ENCODE measurements at regions not wholly inside any gene's neighbourhood (a gene's known extent, or its start where the extent isn't known, plus 50 kb on each side); places are given as distances from the start of the nearest gene placed in this dataset.

GRCh38 chr3:132198516-132198915 lies 118.7 kb upstream of the ACP3 start:
- TF ChIP-seq USF1 (IDR thresholded peaks at IDR 0.05) (no peak), CREB1 (IDR thresholded peaks at IDR 0.05; ENCODE audit: low read depth) (no peak), EGR1 (IDR thresholded peaks at IDR 0.05) (no peak)

- TF ChIP-seq FOXM1 (IDR thresholded peaks at IDR 0.05; ENCODE audit: borderline replicate concordance, low read depth) (no peak), USF1 (IDR thresholded peaks at IDR 0.05) (no peak), REST (IDR thresholded peaks at IDR 0.05; ENCODE audit: low read depth) (no peak), CREB1 (IDR thresholded peaks at IDR 0.05; ENCODE audit: low read depth) (no peak), RAD21 (IDR thresholded peaks at IDR 0.05; ENCODE audit: low read depth) (no peak), MAX (IDR thresholded peaks at IDR 0.05) (no peak), EGR1 (IDR thresholded peaks at IDR 0.05) (no peak), EP300 (IDR thresholded peaks at IDR 0.05; ENCODE audit: borderline replicate concordance) (no peak), TEAD4 (IDR thresholded peaks at IDR 0.05) (no peak), YY1 (IDR thresholded peaks at IDR 0.05; ENCODE audit: low read depth) (no peak), TAF1 (IDR thresholded peaks at IDR 0.05; ENCODE audit: low read depth) (no peak), CEBPB (IDR thresholded peaks at IDR 0.05) (no peak), ZBTB7A (IDR thresholded peaks at IDR 0.05; ENCODE audit: low read depth) (no peak)
Observed at GRCh38 chr3:132199451-132199850, 117.8 kb upstream of the ACP3 start.

- no peak for TF ChIP-seq EP300 (IDR thresholded peaks at IDR 0.05; ENCODE audit: borderline replicate concordance)
- TF ChIP-seq EGR1 (IDR thresholded peaks at IDR 0.05), result no peak
- no peak for TF ChIP-seq NFIC (IDR thresholded peaks at IDR 0.05)
- TF ChIP-seq CEBPB (IDR thresholded peaks at IDR 0.05), result no peak
- no peak for TF ChIP-seq RAD21 (IDR thresholded peaks at IDR 0.05; ENCODE audit: low read depth)
- no peak for TF ChIP-seq USF1 (IDR thresholded peaks at IDR 0.05)
- TF ChIP-seq YY1 (IDR thresholded peaks at IDR 0.05; ENCODE audit: low read depth), result no peak
- TF ChIP-seq TCF12 (IDR thresholded peaks at IDR 0.05; ENCODE audit: low read depth), result no peak
- TF ChIP-seq MAX (IDR thresholded peaks at IDR 0.05), result no peak
- TF ChIP-seq CREB1 (IDR thresholded peaks at IDR 0.05; ENCODE audit: low read depth), result no peak
Observed at GRCh38 chr3:132202586-132202985, 114.6 kb upstream of the ACP3 start.

- TF ChIP-seq RAD21 (IDR thresholded peaks at IDR 0.05; ENCODE audit: low read depth), result no peak
- no peak for TF ChIP-seq MAX (IDR thresholded peaks at IDR 0.05)
- TF ChIP-seq YY1 (IDR thresholded peaks at IDR 0.05; ENCODE audit: low read depth), result no peak
- TF ChIP-seq REST (IDR thresholded peaks at IDR 0.05; ENCODE audit: low read depth), result no peak
- no peak for TF ChIP-seq TAF1 (IDR thresholded peaks at IDR 0.05; ENCODE audit: low read depth)
- TF ChIP-seq FOXM1 (IDR thresholded peaks at IDR 0.05; ENCODE audit: borderline replicate concordance, low read depth), result no peak
- TF ChIP-seq NFIC (IDR thresholded peaks at IDR 0.05), result no peak
- no peak for TF ChIP-seq EP300 (IDR thresholded peaks at IDR 0.05; ENCODE audit: borderline replicate concordance)
Observed at GRCh38 chr3:132203889-132204596, 113.2 kb upstream of the ACP3 start.

GRCh38 chr3:132205609-132206008 lies 111.6 kb upstream of the ACP3 start:
- peak; percentile 57 for TF ChIP-seq TEAD4 (IDR thresholded peaks at IDR 0.05)
- no peak for TF ChIP-seq NFIC (IDR thresholded peaks at IDR 0.05)
- no peak for TF ChIP-seq RAD21 (IDR thresholded peaks at IDR 0.05; ENCODE audit: low read depth)
- no peak for TF ChIP-seq TCF12 (IDR thresholded peaks at IDR 0.05; ENCODE audit: low read depth)
- no peak for TF ChIP-seq FOXM1 (IDR thresholded peaks at IDR 0.05; ENCODE audit: borderline replicate concordance, low read depth)
- TF ChIP-seq CEBPB (IDR thresholded peaks at IDR 0.05), result no peak
- TF ChIP-seq CREB1 (IDR thresholded peaks at IDR 0.05; ENCODE audit: low read depth), result no peak
- TF ChIP-seq EGR1 (IDR thresholded peaks at IDR 0.05), result no peak

Measured in Ishikawa (cell line).